SK-N-SH treated with all-trans-retinoic acid at 6 μM for 48 hours (cell line): ENCODE measurements at regions not wholly inside any gene's neighbourhood (a gene's known extent, or its start where the extent isn't known, plus 50 kb on each side); places are given as distances from the start of the nearest gene placed in this dataset.

Source experiments
- BACH2 ChIP-seq: fragments of 250-450 bp; sonication (Bioruptor Pico); IDR thresholded peaks from 2 replicates; pipeline ENCODE4 v1.9.0; 2021; ENCODE audit warnings: mild to moderate bottlenecking, borderline replicate concordance
- CREB5 ChIP-seq: fragments of 250-450 bp; sonication (Bioruptor Pico); IDR thresholded peaks from 2 replicates; pipeline ENCODE4 v1.5.1; 2020; ENCODE audit warnings: low read depth, mild to moderate bottlenecking, moderate library complexity
- CSRNP3 ChIP-seq: fragments of 250-450 bp; sonication (Bioruptor Pico); IDR thresholded peaks from 2 replicates; pipeline ENCODE4 v1.5.1; 2021; ENCODE audit warnings: mild to moderate bottlenecking, moderate library complexity
- GLIS3 ChIP-seq: fragments of 250-450 bp; sonication (Bioruptor Pico); IDR thresholded peaks from 2 replicates; pipeline ENCODE4 v1.5.0; 2020; ENCODE audit warnings: mild to moderate bottlenecking, moderate library complexity
- ISL1 ChIP-seq: fragments of 250-450 bp; sonication (Bioruptor Pico); IDR thresholded peaks from 2 replicates; pipeline ENCODE4 v2.1.2; 2022; ENCODE audit warnings: mild to moderate bottlenecking, moderate library complexity
- OSR1 ChIP-seq: fragments of 250-450 bp; sonication (Bioruptor Pico); IDR thresholded peaks from 2 replicates; pipeline ENCODE4 v1.8.0; 2022; ENCODE audit warnings: moderate library complexity, mild to moderate bottlenecking, inconsistent platforms
- PPARA ChIP-seq: fragments of 250-450 bp; sonication (Bioruptor Pico); IDR thresholded peaks from 2 replicates; pipeline ENCODE4 v1.5.0; 2020; ENCODE audit warnings: mild to moderate bottlenecking, borderline replicate concordance
- RARB ChIP-seq: fragments of 250-450 bp; sonication (Bioruptor Pico); IDR thresholded peaks from 2 replicates; pipeline ENCODE4 v1.8.0; 2021; ENCODE audit warnings: mild to moderate bottlenecking, moderate library complexity
- SNAI2 ChIP-seq: fragments of 250-450 bp; sonication (Bioruptor Pico); IDR thresholded peaks from 2 replicates; pipeline ENCODE4 v1.5.0; 2020; ENCODE audit warnings: mild to moderate bottlenecking, moderate library complexity
- TCF4 ChIP-seq: fragments of 250-450 bp; sonication (Bioruptor Pico); IDR thresholded peaks from 2 replicates; pipeline ENCODE4 v1.8.0; 2021; ENCODE audit warnings: mild to moderate bottlenecking, moderate library complexity, borderline replicate concordance
- ZFP3 ChIP-seq: fragments of 250-450 bp; sonication (Bioruptor Pico); IDR thresholded peaks from 2 replicates; pipeline ENCODE4 v1.5.0; 2020; ENCODE audit warnings: mild to moderate bottlenecking, moderate library complexity
- ZFP30 ChIP-seq: fragments of 450-650 bp; formaldehyde crosslinking; IDR thresholded peaks from 2 replicates; pipeline ENCODE4 v1.5.0; 2022; ENCODE audit warnings: mild to moderate bottlenecking, moderate library complexity
- ZNF70 ChIP-seq: fragments of 450-650 bp; formaldehyde crosslinking; IDR thresholded peaks from 2 replicates; pipeline ENCODE4 v1.5.0; 2020; ENCODE audit warnings: mild to moderate bottlenecking, moderate library complexity

- TF ChIP-seq ZFP3 (CRISPR knock-in tag) (no peak), RARB (no peak), CREB5 (CRISPR knock-in tag) (no peak), SNAI2 (no peak), ISL1 (CRISPR knock-in tag) (no peak), PPARA (CRISPR knock-in tag) (no peak), ZFP30 (CRISPR knock-in tag) (no peak), OSR1 (no peak), TCF4 (CRISPR knock-in tag) (no peak), GLIS3 (CRISPR knock-in tag) (no peak), ZNF70 (CRISPR knock-in tag) (no peak), CSRNP3 (CRISPR knock-in tag) (no peak), BACH2 (no peak)
Observed at GRCh38 chr2:163253621-163254285, 415.2 kb upstream of the KCNH7 start.
